Ishikawa (cell line): ENCODE measurements at regions not wholly inside any gene's neighbourhood (a gene's known extent, or its start where the extent isn't known, plus 50 kb on each side); places are given as distances from the start of the nearest gene placed in this dataset.

Experiments
- CEBPB ChIP-seq: IDR thresholded peaks from 2 replicates; pipeline ENCODE4 v1.6.1; 2012
- CREB1 ChIP-seq: IDR thresholded peaks from 2 replicates; pipeline ENCODE4 v1.6.1; 2012; ENCODE audit warnings: low read depth
- EGR1 ChIP-seq: IDR thresholded peaks from 2 replicates; pipeline ENCODE4 v1.6.1; 2012
- EP300 ChIP-seq: IDR thresholded peaks from 2 replicates; pipeline ENCODE4 v1.6.1; 2012; ENCODE audit warnings: borderline replicate concordance
- FOXM1 ChIP-seq: IDR thresholded peaks from 2 replicates; pipeline ENCODE4 v1.6.1; 2012; ENCODE audit warnings: low read depth, borderline replicate concordance
- MAX ChIP-seq: IDR thresholded peaks from 2 replicates; pipeline ENCODE4 v1.6.1; 2012
- NFIC ChIP-seq: IDR thresholded peaks from 2 replicates; pipeline ENCODE4 v1.6.1; 2012
- RAD21 ChIP-seq: IDR thresholded peaks from 2 replicates; pipeline ENCODE4 v1.6.1; 2012; ENCODE audit warnings: low read depth
- REST ChIP-seq: IDR thresholded peaks from 2 replicates; pipeline ENCODE4 v1.6.1; 2012; ENCODE audit warnings: low read depth, mild to moderate bottlenecking
- TAF1 ChIP-seq: IDR thresholded peaks from 2 replicates; pipeline ENCODE4 v1.6.1; 2012; ENCODE audit warnings: low read depth, mild to moderate bottlenecking
- TCF12 ChIP-seq: IDR thresholded peaks from 2 replicates; pipeline ENCODE4 v1.6.1; 2012; ENCODE audit warnings: low read depth
- TEAD4 ChIP-seq: IDR thresholded peaks from 2 replicates; pipeline ENCODE4 v1.6.1; 2012
- YY1 ChIP-seq: IDR thresholded peaks from 2 replicates; pipeline ENCODE4 v1.6.1; 2012; ENCODE audit warnings: low read depth
- ZBTB7A ChIP-seq: IDR thresholded peaks from 2 replicates; pipeline ENCODE4 v1.6.1; 2012; ENCODE audit warnings: low read depth
- TF ChIP-seq, protein P1 (sequence below): IDR thresholded peaks from 2 replicates; pipeline ENCODE4 v1.6.1; 2012

DNA sequence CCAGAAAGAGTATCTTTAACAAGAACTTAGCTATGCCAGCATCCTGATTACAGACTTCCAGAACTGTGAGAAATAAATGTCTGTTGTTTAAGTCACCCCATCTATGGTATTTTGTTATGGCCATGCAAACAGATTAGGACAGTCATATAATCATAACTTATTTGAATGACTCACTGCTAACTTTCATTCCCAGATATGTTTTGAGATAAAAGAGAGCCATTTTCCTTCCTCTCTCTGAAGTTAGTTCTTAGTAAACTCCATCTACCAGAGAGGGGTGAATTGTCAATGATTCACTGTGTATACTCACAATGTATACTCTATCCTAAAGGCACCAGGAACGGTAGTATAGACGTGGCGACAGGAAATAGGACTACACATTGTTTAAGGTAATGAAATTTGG, 179.4 kb upstream of the DPH6 start:
- TF ChIP-seq CEBPB (no peak), MAX (no peak), NFIC (no peak), ZBTB7A (no peak), FOXM1 (no peak), CREB1 (no peak), REST (no peak), YY1 (no peak), RAD21 (no peak), EP300 (no peak), TAF1 (no peak), TCF12 (no peak), TEAD4 (no peak), EGR1 (no peak)
- TF ChIP-seq, protein P1, sequence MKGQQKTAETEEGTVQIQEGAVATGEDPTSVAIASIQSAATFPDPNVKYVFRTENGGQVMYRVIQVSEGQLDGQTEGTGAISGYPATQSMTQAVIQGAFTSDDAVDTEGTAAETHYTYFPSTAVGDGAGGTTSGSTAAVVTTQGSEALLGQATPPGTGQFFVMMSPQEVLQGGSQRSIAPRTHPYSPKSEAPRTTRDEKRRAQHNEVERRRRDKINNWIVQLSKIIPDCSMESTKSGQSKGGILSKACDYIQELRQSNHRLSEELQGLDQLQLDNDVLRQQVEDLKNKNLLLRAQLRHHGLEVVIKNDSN: no peak

DNA sequence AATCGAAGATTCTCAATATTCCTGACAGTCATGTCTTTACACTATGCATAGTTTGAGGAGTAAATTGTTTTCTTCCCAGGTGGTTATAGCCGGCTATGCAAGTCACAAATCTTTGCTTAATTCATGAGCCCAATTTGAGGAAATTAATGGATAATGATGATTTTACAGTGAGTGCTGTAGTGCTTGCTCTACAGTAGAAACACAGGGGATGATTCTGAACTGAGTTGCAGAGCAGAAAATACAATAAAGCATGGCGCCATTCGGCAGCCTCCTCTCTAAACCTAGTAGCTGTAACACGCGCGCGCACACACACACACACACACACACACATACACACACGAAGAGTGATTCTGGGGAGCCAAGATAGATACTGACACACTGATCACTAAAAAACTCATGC, 181.7 kb upstream of the DPH6 start:
- TF ChIP-seq ZBTB7A: no peak
- TF ChIP-seq CREB1: no peak
- no peak for TF ChIP-seq FOXM1
- TF ChIP-seq YY1: no peak
- TF ChIP-seq REST: no peak
- no peak for TF ChIP-seq TAF1
- no peak for TF ChIP-seq NFIC
- no peak for TF ChIP-seq CEBPB
- TF ChIP-seq, protein P1: no peak
- TF ChIP-seq EGR1: no peak
- TF ChIP-seq TCF12: no peak
- TF ChIP-seq RAD21: no peak
- TF ChIP-seq TEAD4: no peak
- TF ChIP-seq MAX: no peak
- no peak for TF ChIP-seq EP300

DNA sequence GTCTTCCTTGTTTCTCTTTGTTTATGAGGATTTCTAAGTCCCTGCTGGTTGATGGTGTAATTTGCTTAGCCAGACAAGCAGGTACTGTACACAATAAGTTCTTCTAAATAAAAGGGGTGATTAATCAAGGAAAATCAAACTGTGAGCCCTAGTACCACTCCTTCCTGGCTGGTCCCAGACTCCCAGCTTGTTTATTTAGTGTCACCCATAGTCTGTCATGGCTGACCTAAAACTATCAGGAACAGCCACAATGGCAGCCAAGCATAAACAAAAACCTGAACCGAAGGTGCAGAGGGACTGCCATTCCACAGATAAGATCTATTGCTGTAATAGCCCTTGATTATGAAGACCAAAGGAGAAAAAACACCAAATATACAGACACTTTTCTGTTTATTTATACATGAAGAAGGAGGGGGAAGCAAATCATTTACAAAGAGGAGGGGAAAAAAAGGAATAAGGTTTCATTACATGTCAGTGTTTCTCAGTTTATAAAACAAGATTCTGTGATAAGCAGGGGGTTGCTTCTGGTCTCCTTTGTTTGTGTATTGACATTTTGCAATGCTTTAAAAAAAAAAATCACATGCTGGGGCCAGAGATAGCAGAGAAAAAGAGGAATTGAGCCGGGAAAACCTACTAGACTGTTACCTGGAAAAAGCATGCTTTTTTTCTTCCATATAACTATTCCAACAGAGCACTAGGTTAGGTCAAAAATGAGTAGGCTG, 182.4 kb upstream of the DPH6 start:
- TF ChIP-seq, protein P1: no peak
- TF ChIP-seq REST (no peak), RAD21 (no peak), CEBPB (no peak), CREB1 (no peak), MAX (no peak), TAF1 (no peak), ZBTB7A (no peak), TEAD4 (no peak), TCF12 (no peak), EGR1 (no peak), FOXM1 (no peak), EP300 (no peak)
